ENCODE measurements at regions not wholly inside any gene's neighbourhood (a gene's known extent, or its start where the extent isn't known, plus 50 kb on each side); places are given as distances from the start of the nearest gene placed in this dataset.

GRCh38 chr2:75846683-75847190 lies 136.0 kb upstream of the GCFC2 start:
- no peak for TF ChIP-seq CTCF (conservative IDR thresholded peaks at IDR 0.05; ENCODE audit: low read depth, low read length)
- no peak for TF ChIP-seq EZH2 (IDR thresholded peaks at IDR 0.05; ENCODE audit: low read length, unreplicated experiment)
